ENCODE measurements at regions not wholly inside any gene's neighbourhood (a gene's known extent, or its start where the extent isn't known, plus 50 kb on each side); places are given as distances from the start of the nearest gene placed in this dataset.
"Not testable (repeated sequence)": the region's sequence is repeated elsewhere in the genome, so short reads cannot be mapped to it uniquely, and the experiment has no call there.

GRCh38 chr1:19024532-19024931 lies 68.1 kb upstream of the IFFO2 start:
- DNase-seq (ENCODE audit: low spot score): no peak

GRCh38 chr1:19023787-19024186 lies 67.3 kb upstream of the IFFO2 start:
- no peak for DNase-seq (ENCODE audit: low spot score)

GRCh38 chr1:19021845-19022244 lies 65.4 kb upstream of the IFFO2 start:
- DNase-seq (ENCODE audit: low spot score): no peak

GRCh38 chr1:19019288-19019687 lies 62.8 kb upstream of the IFFO2 start:
- DNase-seq (ENCODE audit: low spot score): not testable (repeated sequence)

- DNase-seq (ENCODE audit: low spot score): no peak
Measured at GRCh38 chr1:19015476-19015875, 59.0 kb upstream of the IFFO2 start.

GRCh38 chr1:19014765-19015164 lies 58.3 kb upstream of the IFFO2 start:
- no peak for DNase-seq (ENCODE audit: low spot score)

GRCh38 chr1:19013826-19014548 lies 57.5 kb upstream of the IFFO2 start:
- DNase-seq (ENCODE audit: low spot score): no peak

GRCh38 chr1:19011845-19012231 lies 55.4 kb upstream of the IFFO2 start:
- no peak for DNase-seq (ENCODE audit: low spot score)

- peak; percentile 96 for DNase-seq (ENCODE audit: low spot score)
Measured at GRCh38 chr1:19010995-19011844, 54.7 kb upstream of the IFFO2 start.

- DNase-seq (ENCODE audit: low spot score): peak; percentile 12
Measured at GRCh38 chr1:19010503-19010902, 54.0 kb upstream of the IFFO2 start.

GRCh38 chr1:19009882-19010321 lies 53.4 kb upstream of the IFFO2 start:
- peak; percentile 33 for DNase-seq (ENCODE audit: low spot score)

GRCh38 chr1:19009126-19009881 lies 52.8 kb upstream of the IFFO2 start:
- DNase-seq (ENCODE audit: low spot score): no peak

GRCh38 chr1:19007491-19008441 lies 51.3 kb upstream of the IFFO2 start:
- DNase-seq (ENCODE audit: low spot score): no peak

- no peak for DNase-seq (ENCODE audit: low spot score)
Measured at GRCh38 chr1:19006837-19007271, 50.4 kb upstream of the IFFO2 start.
